Stimulated activated CD4-positive, alpha-beta T cell treated with anti-CD3 and anti-CD28 coated beads, Interleukin-4, amount 100 ng/mL, for 1 hour (primary cell): ENCODE measurements at regions not wholly inside any gene's neighbourhood (a gene's known extent, or its start where the extent isn't known, plus 50 kb on each side); places are given as distances from the start of the nearest gene placed in this dataset.

Experiments used
- DNase-seq: peaks from one replicate; pipeline ENCODE4 v3.0.0-alpha.2; 2020

- no peak for DNase-seq
Observed at GRCh38 chr7:21167942-21168341, 259.9 kb upstream of the SP4 start.

GRCh38 chr7:21169667-21170580, 258.0 kb upstream of the SP4 start:
- no peak for DNase-seq

- no peak for DNase-seq
Observed at GRCh38 chr7:21172800-21173199, 255.1 kb upstream of the SP4 start.

GRCh38 chr7:21173436-21173835, 254.4 kb upstream of the SP4 start:
- no peak for DNase-seq

GRCh38 chr7:21175714-21176113, 252.2 kb upstream of the SP4 start:
- no peak for DNase-seq

GRCh38 chr7:21184942-21185652, 242.8 kb upstream of the SP4 start:
- DNase-seq = no peak

- DNase-seq = no peak
Observed at GRCh38 chr7:21185653-21186265, 242.1 kb upstream of the SP4 start.

- DNase-seq = no peak
Observed at GRCh38 chr7:21191321-21192073, 236.4 kb upstream of the SP4 start.

GRCh38 chr7:21192657-21193056, 235.2 kb upstream of the SP4 start:
- no peak for DNase-seq

- DNase-seq = no peak
Observed at GRCh38 chr7:21193895-21194294, 234.0 kb upstream of the SP4 start.

GRCh38 chr7:21194936-21195335, 232.9 kb upstream of the SP4 start:
- no peak for DNase-seq

GRCh38 chr7:21198921-21199320, 229.0 kb upstream of the SP4 start:
- no peak for DNase-seq

GRCh38 chr7:21200503-21200902, 227.4 kb upstream of the SP4 start:
- DNase-seq = no peak

GRCh38 chr7:21214657-21215056, 213.2 kb upstream of the SP4 start:
- DNase-seq = no peak

GRCh38 chr7:21215307-21215706, 212.6 kb upstream of the SP4 start:
- DNase-seq = no peak

- no peak for DNase-seq
Observed at GRCh38 chr7:21217365-21217764, 210.5 kb upstream of the SP4 start.

- DNase-seq = no peak
Observed at GRCh38 chr7:21218155-21218554, 209.7 kb upstream of the SP4 start.

- no peak for DNase-seq
Observed at GRCh38 chr7:21221130-21221529, 206.8 kb upstream of the SP4 start.

- DNase-seq = no peak
Observed at GRCh38 chr7:21238400-21239116, 189.3 kb upstream of the SP4 start.

- no peak for DNase-seq
Observed at GRCh38 chr7:21243265-21243664, 184.6 kb upstream of the SP4 start.

GRCh38 chr7:21251151-21251800, 176.6 kb upstream of the SP4 start:
- DNase-seq = no peak
